ENCODE measurements at regions not wholly inside any gene's neighbourhood (a gene's known extent, or its start where the extent isn't known, plus 50 kb on each side); places are given as distances from the start of the nearest gene placed in this dataset.
A peak's percentile ranks its signal among the peaks of the same experiment; 100 is the strongest.
"Not testable (repeated sequence)": the region's sequence is repeated elsewhere in the genome, so short reads cannot be mapped to it uniquely, and the experiment has no call there.

DNA sequence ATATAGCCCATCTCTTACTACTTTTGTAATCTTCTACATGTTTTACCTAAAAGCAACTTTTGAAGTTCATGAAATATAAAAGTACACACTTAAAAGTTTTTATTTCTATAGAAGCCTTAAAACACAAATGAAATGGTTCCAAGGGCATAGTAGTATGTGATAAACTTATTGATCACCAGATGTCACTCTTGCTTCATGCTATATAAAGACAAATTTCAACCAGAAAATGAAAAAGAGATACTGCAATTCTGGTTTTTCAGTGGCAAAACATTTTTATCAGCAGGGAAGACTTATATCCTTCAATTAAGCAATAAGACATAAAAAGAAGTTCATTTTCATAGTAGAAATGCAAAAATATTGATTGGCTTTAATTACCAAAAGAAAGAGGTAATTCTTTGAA lies 69.4 kb upstream of the FBXL17 start:
- TF ChIP-seq CTCF (conservative IDR thresholded peaks at IDR 0.05 in 1 of 2, IDR thresholded peaks at IDR 0.05 in 1 of 2; ENCODE audit: low read depth in 1 of 2, low read length in 2 of 2) = peak in 1 of 2 donors; percentile 7
- TF ChIP-seq EZH2 (IDR thresholded peaks at IDR 0.05; ENCODE audit: low read length, missing control alignments) = no peak
- no peaks in the 10 kb centered on the region for H3K79me2 ChIP-seq (ENCODE audit: control insufficient read depth, insufficient read depth, low read length)
- H3K27me3 ChIP-seq (ENCODE audit: control insufficient read depth, insufficient read depth, low read length) = no peaks in the 10 kb centered on the region
- no peak overlapping the region for H2AFZ ChIP-seq (ENCODE audit: low read length)
- no peak overlapping the region for H3K4me2 ChIP-seq (ENCODE audit: extremely low read depth, insufficient read depth, low read length)
- H3K36me3 ChIP-seq (ENCODE audit: control insufficient read depth, insufficient read depth, low read length) = no peaks in the 10 kb centered on the region
- no peak overlapping the region for H3K27ac ChIP-seq (ENCODE audit: insufficient read depth, low read length)
- H3K9me3 ChIP-seq (ENCODE audit: control insufficient read depth, insufficient read depth, low read depth, low read length) = no peaks in the 10 kb centered on the region
- no peaks in the 10 kb centered on the region for H4K20me1 ChIP-seq (ENCODE audit: control insufficient read depth, extremely low read depth, insufficient read depth, low read length)
- DNase-seq (ENCODE audit: low read depth in 2 of 2) = peak in 1 of 2 donors; percentile 27
- H3K9ac ChIP-seq (ENCODE audit: insufficient read depth, low read length) = no peak overlapping the region
- H3K4me3 ChIP-seq (replicated peaks in 1 of 4; ENCODE audit: control extremely low read depth in 1 of 4, insufficient read depth in 1 of 4, low read depth in 3 of 4, low read length in 4 of 4) = no peak overlapping the region
- no peaks in the 10 kb centered on the region for H3K4me1 ChIP-seq (ENCODE audit: control insufficient read depth, extremely low read depth, insufficient read depth, low read length)

- not testable (repeated sequence) for H3K4me2 ChIP-seq (ENCODE audit: extremely low read depth, insufficient read depth, low read length); H2AFZ ChIP-seq (ENCODE audit: low read length); H3K36me3 ChIP-seq (ENCODE audit: control insufficient read depth, insufficient read depth, low read length); H3K4me3 ChIP-seq (replicated peaks in 1 of 4; ENCODE audit: control extremely low read depth in 1 of 4, insufficient read depth in 1 of 4, low read depth in 3 of 4, low read length in 4 of 4); H3K27me3 ChIP-seq (ENCODE audit: control insufficient read depth, insufficient read depth, low read length); H3K79me2 ChIP-seq (ENCODE audit: control insufficient read depth, insufficient read depth, low read length); H3K9me3 ChIP-seq (ENCODE audit: control insufficient read depth, insufficient read depth, low read depth, low read length); H3K4me1 ChIP-seq (ENCODE audit: control insufficient read depth, extremely low read depth, insufficient read depth, low read length); H3K9ac ChIP-seq (ENCODE audit: insufficient read depth, low read length); H4K20me1 ChIP-seq (ENCODE audit: control insufficient read depth, extremely low read depth, insufficient read depth, low read length); H3K27ac ChIP-seq (ENCODE audit: insufficient read depth, low read length); DNase-seq (ENCODE audit: low read depth in 2 of 2)
Observed at GRCh38 chr5:108444130-108444529, 62.2 kb upstream of the FBXL17 start.

GRCh38 chr5:108442063-108442651 lies 60.3 kb upstream of the FBXL17 start:
- DNase-seq (ENCODE audit: low read depth in 2 of 2); H3K27ac ChIP-seq (ENCODE audit: insufficient read depth, low read length); H3K36me3 ChIP-seq (ENCODE audit: control insufficient read depth, insufficient read depth, low read length); H3K4me1 ChIP-seq (ENCODE audit: control insufficient read depth, extremely low read depth, insufficient read depth, low read length); H3K4me3 ChIP-seq (replicated peaks in 1 of 4; ENCODE audit: control extremely low read depth in 1 of 4, insufficient read depth in 1 of 4, low read depth in 3 of 4, low read length in 4 of 4); H2AFZ ChIP-seq (ENCODE audit: low read length); H3K79me2 ChIP-seq (ENCODE audit: control insufficient read depth, insufficient read depth, low read length); H3K4me2 ChIP-seq (ENCODE audit: extremely low read depth, insufficient read depth, low read length); H3K9ac ChIP-seq (ENCODE audit: insufficient read depth, low read length); H3K27me3 ChIP-seq (ENCODE audit: control insufficient read depth, insufficient read depth, low read length); H3K9me3 ChIP-seq (ENCODE audit: control insufficient read depth, insufficient read depth, low read depth, low read length); H4K20me1 ChIP-seq (ENCODE audit: control insufficient read depth, extremely low read depth, insufficient read depth, low read length): not testable (repeated sequence)

DNA sequence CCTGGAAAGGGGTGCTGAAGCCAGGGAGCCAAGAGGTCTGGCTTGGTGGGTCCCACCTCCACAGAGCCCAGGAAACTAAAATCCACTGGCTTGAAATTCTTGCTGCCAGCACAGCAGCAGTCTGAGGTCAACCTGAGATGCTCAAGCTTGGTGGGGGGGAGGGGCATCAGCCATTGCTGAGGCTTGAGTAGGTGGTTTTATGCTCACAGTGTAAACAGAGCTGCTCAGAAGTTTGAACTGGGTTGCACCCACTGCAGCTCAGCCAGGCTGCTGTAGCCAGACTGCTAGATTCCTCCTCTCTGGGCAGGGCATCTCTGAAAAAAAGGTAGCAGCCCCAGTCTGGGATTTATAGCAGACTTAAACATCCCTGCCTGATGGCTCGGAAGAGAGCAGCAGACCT lies 55.5 kb upstream of the FBXL17 start:
- Histone ChIP-seq H3K79me2 (ENCODE audit: control insufficient read depth, insufficient read depth, low read length) (no peaks in the 10 kb centered on the region), H3K4me1 (ENCODE audit: control insufficient read depth, extremely low read depth, insufficient read depth, low read length) (no peaks in the 10 kb centered on the region), H3K9ac (ENCODE audit: insufficient read depth, low read length) (no peak overlapping the region), H3K27ac (ENCODE audit: insufficient read depth, low read length) (no peak overlapping the region), H3K4me2 (ENCODE audit: extremely low read depth, insufficient read depth, low read length) (no peak overlapping the region), H2AFZ (ENCODE audit: low read length) (no peak overlapping the region), H3K27me3 (ENCODE audit: control insufficient read depth, insufficient read depth, low read length) (no peaks in the 10 kb centered on the region), H3K36me3 (ENCODE audit: control insufficient read depth, insufficient read depth, low read length) (no peaks in the 10 kb centered on the region), H3K4me3 (replicated peaks in 1 of 4; ENCODE audit: control extremely low read depth in 1 of 4, insufficient read depth in 1 of 4, low read depth in 3 of 4, low read length in 4 of 4) (no peak overlapping the region), H4K20me1 (ENCODE audit: control insufficient read depth, extremely low read depth, insufficient read depth, low read length) (no peaks in the 10 kb centered on the region), H3K9me3 (ENCODE audit: control insufficient read depth, insufficient read depth, low read depth, low read length) (no peaks in the 10 kb centered on the region)
- DNase-seq (ENCODE audit: low read depth in 2 of 2) = peak in 1 of 2 donors; percentile 15
- TF ChIP-seq EZH2 (IDR thresholded peaks at IDR 0.05; ENCODE audit: low read length, missing control alignments) (no peak), CTCF (conservative IDR thresholded peaks at IDR 0.05 in 1 of 2, IDR thresholded peaks at IDR 0.05 in 1 of 2; ENCODE audit: low read depth in 1 of 2, low read length in 2 of 2) (no peak)

All from fibroblast of lung (primary cell).